Tibial nerve (tissue), 4 donors: ENCODE measurements at regions not wholly inside any gene's neighbourhood (a gene's known extent, or its start where the extent isn't known, plus 50 kb on each side); places are given as distances from the start of the nearest gene placed in this dataset.
"Not testable (repeated sequence)": the region's sequence is repeated elsewhere in the genome, so short reads cannot be mapped to it uniquely, and the experiment has no call there.

ENCODE experiments used
- DNase-seq, 2 donors: peaks; one replicate each; pipeline ENCODE4 v3.0.0-alpha.2; 2019; ENCODE audit warnings: low spot score in 2 of 2
- H3K27ac ChIP-seq, 4 donors: fragments of 200-600 bp; sonication (generic) in 3 of 4; one replicate each; pipeline ENCODE4 v1.5.1; 2017 to 2019; ENCODE audit warnings: mild to moderate bottlenecking in 1 of 4
- H3K27me3 ChIP-seq, 2 donors: fragments of 200-600 bp; sonication (generic) in 1 of 2; one replicate each; pipeline versions ENCODE4 v1.5.1 to v1.6.0; 2017 to 2019
- H3K36me3 ChIP-seq, 3 donors: fragments of 200-600 bp; sonication (generic); one replicate each; pipeline ENCODE4 v1.5.1; 2018 to 2019
- H3K4me1 ChIP-seq, 4 donors: fragments of 200-600 bp; sonication (generic) in 3 of 4; one replicate each; pipeline ENCODE4 v1.5.1; 2017 to 2019
- H3K4me3 ChIP-seq, 4 donors: fragments of 200-600 bp; sonication (generic) in 3 of 4; one replicate each; pipeline ENCODE4 v1.5.1; 2017 to 2019; ENCODE audit warnings: mild to moderate bottlenecking in 1 of 4, moderate library complexity in 1 of 4
- H3K9me3 ChIP-seq, 4 donors: fragments of 200-600 bp; sonication (generic) in 3 of 4; one replicate each; pipeline ENCODE4 v1.5.1; 2017 to 2019
- EP300 ChIP-seq, 2 donors: sonication (generic); formaldehyde crosslinking; IDR thresholded peaks; one replicate each; pipeline ENCODE4 v1.6.1; 2017; ENCODE audit warnings: antibody characterized with exemption in 2 of 2, mild to moderate bottlenecking in 1 of 2
- POLR2A ChIP-seq, 2 donors: fragments of 450-650 bp; IDR thresholded peaks; one replicate each; pipeline ENCODE4 v1.6.1; 2017; ENCODE audit warnings: antibody characterized with exemption in 2 of 2, mild to moderate bottlenecking in 2 of 2, moderate library complexity in 2 of 2
- WGBS, 2 donors: methylation state at CpG; one replicate each; pipeline ENCODE4 v1.1.5; 2018; 5-methylcytosine and 5-hydroxymethylcytosine counted together
- TF ChIP-seq, protein P1 (sequence below), 5 experiments: fragments of 200-600 bp in 3 of 5; fragments of 450-650 bp in 2 of 5; sonication (generic) in 3 of 5; IDR thresholded peaks; one replicate each; pipeline ENCODE4 v1.5.1; 2016 to 2019; ENCODE audit warnings: antibody characterized with exemption in 5 of 5, mild to moderate bottlenecking in 3 of 5, moderate library complexity in 2 of 5

DNA sequence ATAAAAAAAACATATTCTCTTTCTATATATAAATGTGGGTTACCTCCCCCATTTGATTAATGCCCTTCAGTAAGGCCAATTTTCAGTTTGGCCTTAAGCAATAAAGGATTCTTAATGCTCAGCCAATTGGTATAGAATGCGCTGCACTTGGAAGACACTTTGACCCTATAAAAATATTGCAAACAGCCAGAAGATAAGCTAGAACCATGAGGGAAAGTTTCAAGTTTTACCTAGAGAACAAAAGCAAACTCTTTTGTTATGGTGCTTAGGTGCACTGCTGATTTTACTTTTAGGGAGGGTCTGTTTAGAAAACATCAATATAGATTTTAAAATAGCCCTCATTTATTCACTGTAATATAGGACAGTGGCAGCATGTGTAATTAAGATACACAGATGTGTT, 251.6 kb upstream of the SLC16A7 start:
- H3K4me1 ChIP-seq, result no peaks in the 10 kb centered on the region
- no peak overlapping the region for H3K4me3 ChIP-seq
- no peak for DNase-seq
- WGBS, 2 donors, result 0 to 51% methylated on average over 1 of the region's 1 CpG
- H3K9me3 ChIP-seq, result peaks cover 0 to 7% (median 0%) of the 10 kb centered on the region in 4 donors
- H3K36me3 ChIP-seq, result no peaks in the 10 kb centered on the region
- H3K27me3 ChIP-seq, result no peaks in the 10 kb centered on the region
- TF ChIP-seq EP300 (IDR thresholded peaks at IDR 0.05), result no peak
- TF ChIP-seq, protein P1, sequence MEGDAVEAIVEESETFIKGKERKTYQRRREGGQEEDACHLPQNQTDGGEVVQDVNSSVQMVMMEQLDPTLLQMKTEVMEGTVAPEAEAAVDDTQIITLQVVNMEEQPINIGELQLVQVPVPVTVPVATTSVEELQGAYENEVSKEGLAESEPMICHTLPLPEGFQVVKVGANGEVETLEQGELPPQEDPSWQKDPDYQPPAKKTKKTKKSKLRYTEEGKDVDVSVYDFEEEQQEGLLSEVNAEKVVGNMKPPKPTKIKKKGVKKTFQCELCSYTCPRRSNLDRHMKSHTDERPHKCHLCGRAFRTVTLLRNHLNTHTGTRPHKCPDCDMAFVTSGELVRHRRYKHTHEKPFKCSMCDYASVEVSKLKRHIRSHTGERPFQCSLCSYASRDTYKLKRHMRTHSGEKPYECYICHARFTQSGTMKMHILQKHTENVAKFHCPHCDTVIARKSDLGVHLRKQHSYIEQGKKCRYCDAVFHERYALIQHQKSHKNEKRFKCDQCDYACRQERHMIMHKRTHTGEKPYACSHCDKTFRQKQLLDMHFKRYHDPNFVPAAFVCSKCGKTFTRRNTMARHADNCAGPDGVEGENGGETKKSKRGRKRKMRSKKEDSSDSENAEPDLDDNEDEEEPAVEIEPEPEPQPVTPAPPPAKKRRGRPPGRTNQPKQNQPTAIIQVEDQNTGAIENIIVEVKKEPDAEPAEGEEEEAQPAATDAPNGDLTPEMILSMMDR (IDR thresholded peaks at IDR 0.05), result no peak
- no peak for TF ChIP-seq POLR2A (IDR thresholded peaks at IDR 0.05)
- H3K27ac ChIP-seq, result no peak overlapping the region

DNA sequence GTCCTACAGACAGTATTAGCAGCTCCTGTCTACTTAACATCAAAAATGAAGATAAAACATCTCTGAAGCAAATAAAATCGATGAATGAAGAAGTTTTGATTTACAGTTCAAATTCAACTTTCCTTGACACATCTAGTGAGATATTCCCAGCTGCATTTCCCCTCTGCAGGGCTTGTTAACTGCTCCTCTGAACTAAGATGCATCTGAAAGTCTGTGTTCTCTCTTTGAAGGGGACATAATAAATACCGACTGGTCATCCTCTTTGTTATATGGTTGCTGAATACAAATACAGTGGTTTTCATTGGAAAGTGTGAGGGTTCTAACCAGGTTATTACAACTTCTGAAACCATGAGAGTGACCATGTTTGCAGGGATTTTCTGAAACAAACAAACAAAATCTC, 266.4 kb upstream of the SLC16A7 start:
- Histone ChIP-seq H3K36me3 (no peaks in the 10 kb centered on the region), H3K27ac (no peak overlapping the region), H3K27me3 (no peaks in the 10 kb centered on the region), H3K4me1 (no peaks in the 10 kb centered on the region), H3K4me3 (no peak overlapping the region), H3K9me3 (no peaks in the 10 kb centered on the region)
- 76 to 79% methylated on average over 2 of the region's 2 CpGs for WGBS, 2 donors
- TF ChIP-seq, protein P1 (IDR thresholded peaks at IDR 0.05), result no peak
- TF ChIP-seq POLR2A (IDR thresholded peaks at IDR 0.05), result no peak
- TF ChIP-seq EP300 (IDR thresholded peaks at IDR 0.05), result no peak
- no peak for DNase-seq

DNA sequence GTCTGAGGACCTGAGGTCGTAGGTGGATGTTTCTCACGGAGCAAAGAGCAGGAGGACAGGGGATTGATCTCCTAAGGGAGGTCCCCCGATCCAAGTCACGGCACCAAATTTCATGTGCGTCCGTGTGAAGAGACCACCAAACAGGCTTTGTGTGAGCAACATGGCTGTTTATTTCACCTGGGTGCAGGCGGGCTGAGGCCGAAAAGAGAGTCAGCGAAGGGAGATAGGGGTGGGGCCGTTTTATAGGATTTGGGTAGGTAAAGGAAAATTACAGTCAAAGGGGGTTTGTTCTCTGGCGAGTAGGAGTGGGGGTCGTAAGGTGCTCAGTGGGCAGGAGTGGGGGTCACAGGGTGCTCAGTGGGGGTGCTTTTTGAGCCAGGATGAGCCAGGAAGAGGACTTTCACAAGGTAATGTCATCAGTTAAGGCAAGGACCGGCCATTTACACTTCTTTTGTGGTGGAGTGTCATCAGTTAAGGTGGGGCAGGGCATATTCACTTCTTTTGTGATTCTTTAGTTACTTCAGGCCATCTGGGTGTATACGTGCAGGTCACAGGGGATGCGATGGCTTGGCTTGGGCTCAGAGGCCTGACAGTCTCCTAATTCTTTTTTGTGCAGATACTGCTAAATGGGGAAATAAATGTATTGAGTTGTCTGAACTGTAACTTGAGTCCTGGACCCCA, 267.3 kb upstream of the SLC16A7 start:
- not testable (repeated sequence) for H3K4me3 ChIP-seq, H3K4me1 ChIP-seq, H3K27ac ChIP-seq, H3K27me3 ChIP-seq, DNase-seq, H3K9me3 ChIP-seq, H3K36me3 ChIP-seq
- 86 to 90% methylated on average over 15 of the region's 15 CpGs for WGBS, 2 donors

DNA sequence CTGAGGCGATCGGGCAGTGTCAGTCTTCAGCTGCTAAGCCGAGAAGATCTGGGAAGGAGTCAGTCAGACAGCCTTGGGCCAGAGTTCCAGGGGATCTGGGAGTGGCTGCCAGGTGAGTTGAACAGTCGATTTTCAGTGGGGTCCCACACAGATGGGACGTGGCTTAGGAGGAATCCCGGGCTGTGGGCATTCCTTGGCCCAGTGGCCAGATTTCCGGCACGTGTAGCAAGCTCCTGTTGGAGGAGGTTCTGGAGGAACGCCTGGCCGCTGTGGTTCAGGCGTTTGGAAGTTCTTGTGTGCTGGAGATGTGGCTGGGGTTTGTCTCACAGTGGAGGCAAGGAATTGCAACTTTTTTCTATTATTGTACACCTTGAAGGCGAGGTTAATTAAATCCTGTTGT, 269.4 kb upstream of the SLC16A7 start:
- DNase-seq, H3K4me3 ChIP-seq, H3K4me1 ChIP-seq, H3K36me3 ChIP-seq, H3K27me3 ChIP-seq, H3K27ac ChIP-seq, H3K9me3 ChIP-seq: not testable (repeated sequence)
- 93 to 95% methylated on average over 12 of the region's 12 CpGs for WGBS, 2 donors

DNA sequence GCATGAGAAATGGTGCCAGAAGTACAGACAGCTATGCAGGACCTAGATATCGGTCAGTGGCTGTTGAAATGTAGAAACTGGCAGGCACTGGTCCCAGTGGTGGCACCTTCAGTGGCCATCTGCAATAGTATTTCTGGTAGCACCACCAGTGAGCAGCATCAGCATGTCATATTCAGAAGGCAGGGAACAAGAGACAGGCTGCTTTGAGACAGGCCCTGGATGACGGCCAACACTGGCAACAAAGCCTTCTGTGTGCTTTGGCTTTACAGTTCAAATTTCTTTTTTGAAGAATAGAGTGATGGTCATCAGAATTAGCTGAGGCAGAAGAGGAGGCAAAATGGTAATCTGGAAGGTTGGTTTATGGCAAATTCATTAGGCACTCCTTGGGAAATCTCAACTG, 273.4 kb upstream of the SLC16A7 start:
- no peak overlapping the region for H3K27ac ChIP-seq
- TF ChIP-seq POLR2A (IDR thresholded peaks at IDR 0.05) (no peak), EP300 (IDR thresholded peaks at IDR 0.05) (no peak)
- TF ChIP-seq, protein P1 (IDR thresholded peaks at IDR 0.05), result no peak
- no peaks in the 10 kb centered on the region for H3K4me1 ChIP-seq
- no peak overlapping the region for H3K4me3 ChIP-seq
- 47 to 53% methylated on average over 2 of the region's 2 CpGs for WGBS, 2 donors
- H3K27me3 ChIP-seq, result no peaks in the 10 kb centered on the region
- no peaks in the 10 kb centered on the region for H3K9me3 ChIP-seq
- DNase-seq, result no peak
- H3K36me3 ChIP-seq, result no peaks in the 10 kb centered on the region

DNA sequence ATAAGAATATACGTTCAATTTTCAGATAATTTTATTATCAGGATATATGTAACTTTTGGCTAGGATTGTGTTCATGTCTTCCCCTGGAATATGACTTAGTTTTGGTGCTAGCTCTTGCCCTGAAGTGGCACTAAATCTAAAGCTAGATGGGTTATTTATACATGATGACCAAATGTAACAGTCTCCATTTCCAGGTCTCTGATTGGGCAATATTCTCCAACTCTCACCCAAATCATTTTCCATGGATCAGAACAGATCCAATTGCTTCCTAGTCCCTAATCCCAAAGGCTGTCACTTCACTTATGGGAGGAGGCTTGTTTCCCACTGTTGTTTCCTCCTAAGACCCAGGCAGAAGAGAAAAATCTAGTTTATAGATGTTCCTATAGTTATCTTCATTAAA, 274.6 kb upstream of the SLC16A7 start:
- TF ChIP-seq EP300 (IDR thresholded peaks at IDR 0.05) (no peak), POLR2A (IDR thresholded peaks at IDR 0.05) (no peak)
- TF ChIP-seq, protein P1 (IDR thresholded peaks at IDR 0.05), result no peak
- Histone ChIP-seq H3K36me3 (no peaks in the 10 kb centered on the region), H3K9me3 (no peaks in the 10 kb centered on the region), H3K4me3 (no peak overlapping the region), H3K27ac (no peak overlapping the region), H3K27me3 (no peaks in the 10 kb centered on the region), H3K4me1 (no peaks in the 10 kb centered on the region)
- WGBS, 2 donors, result 97% methylated on average over 1 of the region's 1 CpG
- no peak for DNase-seq
